ENCODE measurements at regions not wholly inside any gene's neighbourhood (a gene's known extent, or its start where the extent isn't known, plus 50 kb on each side); places are given as distances from the start of the nearest gene placed in this dataset.
"Not testable (repeated sequence)": the region's sequence is repeated elsewhere in the genome, so short reads cannot be mapped to it uniquely, and the experiment has no call there.

- no peak for FAIRE-seq
- Mint-ChIP-seq H3K36me3 (ENCODE audit: low read depth, unreplicated experiment) (no peaks in the 10 kb centered on the region), H3K4me3 (ENCODE audit: unreplicated experiment) (no peak overlapping the region), H3K9me3 (ENCODE audit: unreplicated experiment) (no peaks in the 10 kb centered on the region), H3K27ac (ENCODE audit: unreplicated experiment) (no peak overlapping the region), H3K4me1 (ENCODE audit: low read depth, unreplicated experiment) (no peaks in the 10 kb centered on the region), H3K27me3 (ENCODE audit: low read depth, unreplicated experiment) (no peaks in the 10 kb centered on the region)
- H4K20me1 ChIP-seq (ENCODE audit: insufficient read depth, low read length): no peaks in the 10 kb centered on the region
- no peak for TF ChIP-seq CTCF (IDR thresholded peaks at IDR 0.05; ENCODE audit: insufficient read depth, low read depth, low read length)
- no peak for TF ChIP-seq EZH2 (IDR thresholded peaks at IDR 0.05; ENCODE audit: insufficient read depth, low read length)
- H3K79me2 ChIP-seq (ENCODE audit: insufficient read depth, low read length): no peaks in the 10 kb centered on the region
- H3K9ac ChIP-seq (ENCODE audit: low read length): no peak overlapping the region
- H3K4me1 ChIP-seq (ENCODE audit: insufficient read depth, low read length): no peaks in the 10 kb centered on the region
- no peak overlapping the region for H3K4me3 ChIP-seq (ENCODE audit: insufficient read depth, low read depth, low read length)
- H3K4me2 ChIP-seq (ENCODE audit: low read length): no peak overlapping the region
- no peak overlapping the region for H2AFZ ChIP-seq (ENCODE audit: low read depth, low read length)
- H3K27ac ChIP-seq (ENCODE audit: low read depth, low read length): no peak overlapping the region
- no peaks in the 10 kb centered on the region for H3K36me3 ChIP-seq (ENCODE audit: insufficient read depth, low read length)
- no peaks in the 10 kb centered on the region for H3K27me3 ChIP-seq (ENCODE audit: insufficient read depth, low read length)
- H3K9me3 ChIP-seq (ENCODE audit: insufficient read depth, low read depth, low read length): no peaks in the 10 kb centered on the region
- no peak for DNase-seq (ENCODE audit: low read depth)
Measured at GRCh38 chr6:115415378-115415777, 645.3 kb downstream of the FRK start.

GRCh38 chr6:115414916-115415315 lies 645.8 kb downstream of the FRK start:
- H3K9me3 ChIP-seq (ENCODE audit: insufficient read depth, low read depth, low read length); H4K20me1 ChIP-seq (ENCODE audit: insufficient read depth, low read length); H2AFZ ChIP-seq (ENCODE audit: low read depth, low read length); H3K27ac Mint-ChIP-seq (ENCODE audit: unreplicated experiment); H3K4me3 ChIP-seq (ENCODE audit: insufficient read depth, low read depth, low read length); H3K9ac ChIP-seq (ENCODE audit: low read length); H3K27ac ChIP-seq (ENCODE audit: low read depth, low read length); DNase-seq (ENCODE audit: low read depth); H3K79me2 ChIP-seq (ENCODE audit: insufficient read depth, low read length); FAIRE-seq; H3K36me3 ChIP-seq (ENCODE audit: insufficient read depth, low read length); H3K4me3 Mint-ChIP-seq (ENCODE audit: unreplicated experiment); H3K9me3 Mint-ChIP-seq (ENCODE audit: unreplicated experiment); H3K27me3 ChIP-seq (ENCODE audit: insufficient read depth, low read length); H3K36me3 Mint-ChIP-seq (ENCODE audit: low read depth, unreplicated experiment); H3K4me1 ChIP-seq (ENCODE audit: insufficient read depth, low read length); H3K27me3 Mint-ChIP-seq (ENCODE audit: low read depth, unreplicated experiment); H3K4me1 Mint-ChIP-seq (ENCODE audit: low read depth, unreplicated experiment); H3K4me2 ChIP-seq (ENCODE audit: low read length): not testable (repeated sequence)

- Histone ChIP-seq H3K27me3 (ENCODE audit: insufficient read depth, low read length) (no peaks in the 10 kb centered on the region), H3K9me3 (ENCODE audit: insufficient read depth, low read depth, low read length) (no peaks in the 10 kb centered on the region), H3K27ac (ENCODE audit: low read depth, low read length) (no peak overlapping the region), H4K20me1 (ENCODE audit: insufficient read depth, low read length) (no peaks in the 10 kb centered on the region), H3K79me2 (ENCODE audit: insufficient read depth, low read length) (no peaks in the 10 kb centered on the region), H3K4me2 (ENCODE audit: low read length) (no peak overlapping the region), H3K4me3 (ENCODE audit: insufficient read depth, low read depth, low read length) (no peak overlapping the region), H3K9ac (ENCODE audit: low read length) (no peak overlapping the region), H3K4me1 (ENCODE audit: insufficient read depth, low read length) (no peaks in the 10 kb centered on the region), H3K36me3 (ENCODE audit: insufficient read depth, low read length) (no peaks in the 10 kb centered on the region), H2AFZ (ENCODE audit: low read depth, low read length) (no peak overlapping the region)
- Mint-ChIP-seq H3K27me3 (ENCODE audit: low read depth, unreplicated experiment) (no peaks in the 10 kb centered on the region), H3K4me1 (ENCODE audit: low read depth, unreplicated experiment) (no peaks in the 10 kb centered on the region), H3K4me3 (ENCODE audit: unreplicated experiment) (no peak overlapping the region), H3K9me3 (ENCODE audit: unreplicated experiment) (no peaks in the 10 kb centered on the region), H3K27ac (ENCODE audit: unreplicated experiment) (no peak overlapping the region), H3K36me3 (ENCODE audit: low read depth, unreplicated experiment) (no peaks in the 10 kb centered on the region)
- TF ChIP-seq EZH2 (IDR thresholded peaks at IDR 0.05; ENCODE audit: insufficient read depth, low read length) (no peak), CTCF (IDR thresholded peaks at IDR 0.05; ENCODE audit: insufficient read depth, low read depth, low read length) (no peak)
- no peak for FAIRE-seq
- DNase-seq (ENCODE audit: low read depth): no peak
Measured at GRCh38 chr6:115411756-115412155, 648.9 kb downstream of the FRK start.

Measured in astrocyte (in vitro differentiated cells and primary cell).